Common myeloid progenitor, CD34-positive (primary cell): ENCODE measurements at regions not wholly inside any gene's neighbourhood (a gene's known extent, or its start where the extent isn't known, plus 50 kb on each side); places are given as distances from the start of the nearest gene placed in this dataset.

ENCODE experiments used
- CTCF ChIA-PET: fragments of 350-600 bp; sonication (Branson Sonifier 250); formaldehyde crosslinking; loops from one replicate; lab custom pipeline; 2021; ENCODE audit warnings: antibody characterized with exemption; lab: Charles Lee
- POLR2A ChIA-PET: fragments of 350-600 bp; sonication (Branson Sonifier 250); formaldehyde crosslinking; loops from one replicate; lab custom pipeline; 2021; ENCODE audit warnings: antibody characterized with exemption; lab: Charles Lee
- DNase-seq, 3 donors: peaks; one replicate each; pipeline versions ENCODE4 v3.0.0 to v3.0.0-alpha.2; 2013
- H3K27ac ChIP-seq, 2 experiments: 1 replicate in 1 of 2; 2 replicates in 1 of 2; pipeline ENCODE4 v1.7.0; 2013; ENCODE audit warnings: inconsistent platforms in 2 of 2, low read length in 2 of 2, mild to moderate bottlenecking in 2 of 2, low read depth in 1 of 2, moderate library complexity in 1 of 2; ENCODE audit not compliant: severe bottlenecking in 2 of 2, insufficient read depth in 1 of 2, poor library complexity in 1 of 2
- H3K27me3 ChIP-seq, 5 experiments: replicated peaks in 2 of 5; 1 replicate in 3 of 5; 2 replicates in 2 of 5; pipeline versions ENCODE4 v1.6.1 to v1.7.0; 2013; ENCODE audit warnings: low read length in 4 of 5, mild to moderate bottlenecking in 2 of 5, moderate library complexity in 2 of 5, inconsistent platforms in 1 of 5; ENCODE audit not compliant: insufficient read depth in 5 of 5, control insufficient read depth in 4 of 5
- H3K36me3 ChIP-seq, 4 experiments: 1 replicate in 2 of 4; 2 replicates in 2 of 4; pipeline versions ENCODE4 v1.6.1 to v1.7.0; 2013; ENCODE audit warnings: low read length in 3 of 4, control low read depth in 1 of 4, mild to moderate bottlenecking in 1 of 4; ENCODE audit not compliant: control insufficient read depth in 4 of 4, insufficient read depth in 4 of 4
- H3K4me1 ChIP-seq, 4 experiments: 1 replicate in 3 of 4; 2 replicates in 1 of 4; pipeline versions ENCODE4 v1.6.1 to v1.7.1; 2013; ENCODE audit warnings: low read length in 3 of 4, mild to moderate bottlenecking in 3 of 4, control low read depth in 1 of 4, inconsistent platforms in 1 of 4, moderate library complexity in 1 of 4; ENCODE audit not compliant: control insufficient read depth in 4 of 4, insufficient read depth in 4 of 4; ENCODE audit errors: control extremely low read depth in 1 of 4
- H3K4me3 ChIP-seq, 7 experiments: 1 replicate in 4 of 7; 2 replicates in 3 of 7; pipeline versions ENCODE4 v1.5.1 to v1.7.0; 2013; ENCODE audit warnings: mild to moderate bottlenecking in 7 of 7, low read length in 6 of 7, moderate library complexity in 6 of 7, inconsistent platforms in 2 of 7, low read depth in 2 of 7, control low read depth in 1 of 7; ENCODE audit not compliant: insufficient read depth in 4 of 7, control insufficient read depth in 1 of 7; ENCODE audit errors: extremely low read depth in 1 of 7
- H3K9me3 ChIP-seq, 5 experiments: 1 replicate in 4 of 5; 2 replicates in 1 of 5; pipeline versions ENCODE4 v1.6.1 to v1.7.1; 2013; ENCODE audit warnings: low read length in 4 of 5, mild to moderate bottlenecking in 2 of 5, inconsistent platforms in 1 of 5, low read depth in 1 of 5, moderate library complexity in 1 of 5; ENCODE audit not compliant: control insufficient read depth in 4 of 5, insufficient read depth in 2 of 5; ENCODE audit errors: control extremely low read depth in 1 of 5
- WGBS: methylation state at CpG from one replicate; pipeline ENCODE4 v1.1.5; 2013; ENCODE audit not compliant: insufficient coverage; 5-methylcytosine and 5-hydroxymethylcytosine counted together

DNA sequence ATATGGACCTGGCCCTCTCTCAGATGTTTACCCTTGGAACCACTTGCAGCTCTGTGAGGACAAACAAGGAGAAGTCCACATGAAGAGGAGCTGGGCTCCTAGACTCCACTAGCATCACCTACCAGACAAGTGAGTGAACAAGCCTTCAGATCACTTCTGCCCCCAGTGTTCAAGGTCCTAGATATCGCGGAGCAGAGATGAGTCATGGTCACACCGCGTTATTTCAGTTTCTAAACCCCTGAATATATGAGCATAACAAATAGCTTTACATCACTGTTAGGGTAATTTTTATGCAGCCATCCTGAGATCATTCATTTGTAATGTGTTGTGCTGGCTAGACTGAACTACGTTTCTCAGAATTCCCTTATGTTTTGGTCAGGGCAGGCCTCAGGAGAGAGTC is 77.0 kb upstream of the DAP start:
- no peak for DNase-seq
- ChIA-PET POLR2A (no interaction called here), CTCF (interaction anchor here (0.7 to 1.0 kb wide), 2 partner anchors 38 to 833 kb away, joined by 3 read pairs; no protein-coding TSS in a partner anchor)
- Histone ChIP-seq H3K4me1 (no peaks in the 10 kb centered on the region), H3K4me3 (no peak overlapping the region), H3K27ac (no peak overlapping the region), H3K27me3 (no peaks in the 10 kb centered on the region), H3K9me3 (no peaks in the 10 kb centered on the region), H3K36me3 (no peaks in the 10 kb centered on the region)
- 90% methylated on average over 2 of the region's 5 CpGs for WGBS

DNA sequence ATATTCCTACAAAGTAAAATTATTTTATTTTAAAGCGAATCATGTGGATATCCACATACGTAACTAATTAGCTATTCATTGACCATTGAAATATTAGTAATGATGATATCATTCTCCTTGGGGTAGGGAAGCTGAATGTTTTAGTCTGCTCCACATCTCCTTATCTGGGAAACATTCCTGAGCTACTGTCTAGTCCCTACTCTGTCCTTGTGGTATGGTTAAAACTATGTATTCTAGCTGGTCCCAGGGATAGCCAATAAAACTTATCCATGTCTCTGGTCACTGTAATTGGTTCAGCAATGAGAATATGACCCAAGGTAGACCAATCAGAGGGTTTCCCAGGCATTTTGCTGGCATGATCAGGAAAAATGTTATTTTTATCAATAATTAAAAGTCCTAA is 76.0 kb upstream of the DAP start:
- Histone ChIP-seq H3K36me3 (no peaks in the 10 kb centered on the region), H3K9me3 (no peaks in the 10 kb centered on the region), H3K27me3 (no peaks in the 10 kb centered on the region), H3K27ac (no peak overlapping the region), H3K4me3 (no peak overlapping the region), H3K4me1 (no peaks in the 10 kb centered on the region)
- WGBS = no CpG with 5 or more reads among the region's 2 CpGs
- CTCF ChIA-PET = interaction anchor here (1.0 to 1.8 kb wide), 3 partner anchors 10 to 59 kb away, joined by 3 to 4 read pairs (median 4); no protein-coding TSS in a partner anchor
- POLR2A ChIA-PET = no interaction called here
- no peak for DNase-seq

DNA sequence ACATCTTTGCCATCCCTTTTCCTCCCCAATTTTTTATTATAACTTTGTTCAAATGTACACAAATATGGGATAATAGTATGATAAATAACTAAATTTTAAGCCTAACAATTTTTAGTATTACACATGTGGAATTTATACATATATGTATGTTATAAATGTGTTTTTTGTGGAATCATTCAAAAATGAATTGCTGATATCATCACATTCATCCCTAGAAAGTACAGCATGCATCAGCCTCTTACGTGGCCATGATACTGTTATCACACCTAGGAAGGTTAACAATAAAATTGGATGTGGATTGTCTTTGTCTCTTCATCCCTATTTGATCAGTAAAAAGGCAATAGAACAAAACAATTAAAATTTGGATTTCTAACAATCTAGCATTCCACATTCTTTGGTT is 73.7 kb upstream of the DAP start:
- no peak for DNase-seq
- ChIA-PET CTCF (interaction anchor here (0.8 kb wide), 1 partner anchor 17 kb away, joined by 3 read pairs; no protein-coding TSS in a partner anchor), POLR2A (no interaction called here)
- Histone ChIP-seq H3K4me3 (no peak overlapping the region), H3K9me3 (no peaks in the 10 kb centered on the region), H3K27me3 (no peaks in the 10 kb centered on the region), H3K36me3 (no peaks in the 10 kb centered on the region), H3K4me1 (no peaks in the 10 kb centered on the region), H3K27ac (no peak overlapping the region)
- WGBS = no CpG with 5 or more reads among the region's 1 CpG

DNA sequence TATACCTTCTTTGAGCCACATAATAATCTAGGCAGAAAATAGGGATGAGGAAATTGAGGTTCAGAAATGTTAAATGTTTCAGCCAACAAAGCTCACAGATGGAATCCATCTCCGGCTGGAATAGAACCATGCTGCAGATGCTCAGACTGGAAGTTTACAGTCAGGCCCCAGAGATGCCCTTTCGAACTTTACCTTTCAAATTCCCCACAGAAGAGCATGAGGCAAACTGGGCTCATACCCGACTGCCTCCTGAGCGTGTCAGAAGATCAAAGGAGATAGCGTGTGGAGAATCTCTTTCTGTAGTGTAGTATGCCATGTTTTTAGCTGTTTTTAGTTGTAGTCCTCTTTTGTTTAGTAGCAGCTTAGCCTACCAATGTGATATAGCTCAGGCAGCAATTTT is 72.0 kb upstream of the DAP start:
- Histone ChIP-seq H3K27me3 (no peaks in the 10 kb centered on the region), H3K4me1 (no peaks in the 10 kb centered on the region), H3K9me3 (no peaks in the 10 kb centered on the region), H3K36me3 (no peaks in the 10 kb centered on the region), H3K4me3 (no peak overlapping the region), H3K27ac (no peak overlapping the region)
- WGBS = 98% methylated on average over 5 of the region's 5 CpGs
- ChIA-PET POLR2A (no interaction called here), CTCF (interaction anchor here (1.1 to 1.4 kb wide), 2 partner anchors 21 to 25 kb away, joined by 3 to 5 read pairs; no protein-coding TSS in a partner anchor)
- DNase-seq = no peak

DNA sequence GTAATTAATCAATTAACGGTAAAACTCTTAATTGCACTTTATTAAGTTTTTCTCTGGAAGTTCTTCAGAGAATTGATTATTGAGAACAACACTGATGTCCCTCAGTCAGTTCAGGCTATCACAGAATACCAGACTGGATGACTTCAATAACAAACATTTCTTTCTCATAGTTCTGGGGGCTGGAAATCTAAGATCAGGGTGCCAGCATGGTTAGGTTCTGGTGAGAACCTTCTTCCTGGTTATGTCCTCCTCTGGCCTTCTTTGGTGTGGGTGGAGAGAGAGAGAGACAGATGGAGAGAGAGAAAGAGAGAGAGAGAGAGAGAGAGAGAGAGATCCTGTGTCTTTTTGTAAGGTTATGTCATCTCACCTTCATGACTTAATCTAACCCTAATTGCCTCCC is 71.4 kb upstream of the DAP start:
- no peaks in the 10 kb centered on the region for H3K9me3 ChIP-seq
- CTCF ChIA-PET = interaction anchor here (0.9 to 1.1 kb wide), 2 partner anchors 25 kb away, joined by 3 to 5 read pairs; no protein-coding TSS in a partner anchor
- no peaks in the 10 kb centered on the region for H3K4me1 ChIP-seq
- POLR2A ChIA-PET = no interaction called here
- no peak overlapping the region for H3K27ac ChIP-seq
- WGBS = no CpG with 5 or more reads among the region's 1 CpG
- H3K36me3 ChIP-seq = no peaks in the 10 kb centered on the region
- DNase-seq = no peak
- H3K4me3 ChIP-seq = no peak overlapping the region
- no peaks in the 10 kb centered on the region for H3K27me3 ChIP-seq

DNA sequence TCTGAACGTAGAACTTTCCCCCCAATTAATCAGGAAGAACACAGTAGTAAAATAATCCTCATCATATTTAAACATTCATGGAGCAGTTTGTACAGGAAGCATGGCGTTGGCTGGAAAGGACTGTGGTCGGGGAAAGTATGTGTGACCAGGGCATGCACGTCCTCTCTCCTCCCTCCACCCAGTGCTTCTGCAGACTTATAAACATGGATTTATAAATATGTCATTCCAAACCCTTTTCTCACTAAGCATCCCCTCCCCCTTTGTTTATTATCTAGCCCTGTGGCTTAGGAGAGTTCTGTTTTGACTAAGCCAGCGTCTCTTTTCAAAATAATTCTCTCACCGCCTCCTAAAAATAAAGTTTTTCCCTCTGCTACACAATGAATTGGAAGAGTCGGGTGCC is 70.4 kb upstream of the DAP start:
- H3K36me3 ChIP-seq = no peaks in the 10 kb centered on the region
- no peaks in the 10 kb centered on the region for H3K27me3 ChIP-seq
- ChIA-PET POLR2A (no interaction called here), CTCF (interaction anchor here (0.9 kb wide), 1 partner anchor 26 kb away, joined by 3 read pairs; no protein-coding TSS in a partner anchor)
- no peaks in the 10 kb centered on the region for H3K4me1 ChIP-seq
- H3K4me3 ChIP-seq = no peak overlapping the region
- no peak for DNase-seq
- no peaks in the 10 kb centered on the region for H3K9me3 ChIP-seq
- no peak overlapping the region for H3K27ac ChIP-seq
- WGBS = 87% methylated on average over 5 of the region's 7 CpGs

DNA sequence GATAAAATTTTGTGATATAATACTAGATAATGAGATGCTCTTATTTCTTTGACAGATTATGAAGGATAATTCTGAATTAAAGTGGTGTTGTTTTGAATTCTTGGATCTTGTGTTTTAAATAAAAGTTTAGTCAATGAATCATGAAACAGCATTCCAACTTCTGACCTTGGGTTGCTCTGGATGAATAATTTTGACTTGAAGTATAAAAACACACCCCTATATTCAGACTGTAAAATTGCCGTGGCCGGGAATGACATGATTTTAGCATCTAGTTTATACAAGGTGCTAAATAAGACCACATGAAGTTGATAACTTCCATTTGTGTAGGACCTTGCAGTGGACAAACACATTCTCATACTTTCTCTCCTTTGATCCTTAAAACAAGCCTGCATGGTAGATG is 67.2 kb upstream of the DAP start:
- H3K4me1 ChIP-seq = peaks cover 0 to 5% (median 0%) of the 10 kb centered on the region in 4 experiments
- no CpG with 5 or more reads among the region's 2 CpGs for WGBS
- POLR2A ChIA-PET = no interaction called here
- no peak for DNase-seq
- CTCF ChIA-PET = no interaction called here
- H3K36me3 ChIP-seq = no peaks in the 10 kb centered on the region
- H3K4me3 ChIP-seq = no peak overlapping the region
- H3K9me3 ChIP-seq = no peaks in the 10 kb centered on the region
- no peaks in the 10 kb centered on the region for H3K27me3 ChIP-seq
- H3K27ac ChIP-seq = no peak overlapping the region
